ENCODE measurements at regions not wholly inside any gene's neighbourhood (a gene's known extent, or its start where the extent isn't known, plus 50 kb on each side); places are given as distances from the start of the nearest gene placed in this dataset.

DNA sequence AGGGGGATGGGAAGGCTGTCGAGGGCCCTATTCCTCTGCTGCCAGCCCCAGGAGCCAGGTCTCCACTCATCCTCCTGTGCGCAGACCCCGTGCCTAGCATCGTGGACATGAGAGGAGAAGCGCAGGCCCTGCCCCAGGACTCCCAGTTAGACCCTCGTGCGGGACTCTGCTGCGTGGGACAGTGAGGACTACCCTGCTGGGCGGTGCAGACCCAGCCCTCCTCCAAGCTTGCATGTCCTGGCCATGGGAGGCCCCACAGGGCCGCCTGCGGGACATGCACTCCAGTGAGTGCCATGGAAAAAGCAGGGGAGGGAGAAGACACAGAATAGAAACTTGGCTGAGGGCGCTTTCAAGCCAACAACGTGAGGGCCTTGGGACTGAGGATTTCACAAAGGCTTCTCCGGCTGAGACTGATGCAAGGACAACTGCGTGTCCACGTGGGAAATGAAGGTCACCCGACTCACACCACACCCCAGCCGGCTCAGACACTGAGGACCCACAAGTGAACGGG lies 62.6 kb upstream of the IQSEC1 start:
- TF ChIP-seq, protein P1, sequence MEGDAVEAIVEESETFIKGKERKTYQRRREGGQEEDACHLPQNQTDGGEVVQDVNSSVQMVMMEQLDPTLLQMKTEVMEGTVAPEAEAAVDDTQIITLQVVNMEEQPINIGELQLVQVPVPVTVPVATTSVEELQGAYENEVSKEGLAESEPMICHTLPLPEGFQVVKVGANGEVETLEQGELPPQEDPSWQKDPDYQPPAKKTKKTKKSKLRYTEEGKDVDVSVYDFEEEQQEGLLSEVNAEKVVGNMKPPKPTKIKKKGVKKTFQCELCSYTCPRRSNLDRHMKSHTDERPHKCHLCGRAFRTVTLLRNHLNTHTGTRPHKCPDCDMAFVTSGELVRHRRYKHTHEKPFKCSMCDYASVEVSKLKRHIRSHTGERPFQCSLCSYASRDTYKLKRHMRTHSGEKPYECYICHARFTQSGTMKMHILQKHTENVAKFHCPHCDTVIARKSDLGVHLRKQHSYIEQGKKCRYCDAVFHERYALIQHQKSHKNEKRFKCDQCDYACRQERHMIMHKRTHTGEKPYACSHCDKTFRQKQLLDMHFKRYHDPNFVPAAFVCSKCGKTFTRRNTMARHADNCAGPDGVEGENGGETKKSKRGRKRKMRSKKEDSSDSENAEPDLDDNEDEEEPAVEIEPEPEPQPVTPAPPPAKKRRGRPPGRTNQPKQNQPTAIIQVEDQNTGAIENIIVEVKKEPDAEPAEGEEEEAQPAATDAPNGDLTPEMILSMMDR (conservative IDR thresholded peaks at IDR 0.05) = no peak
- no peak for TF ChIP-seq EZH2 (IDR thresholded peaks at IDR 0.05; ENCODE audit: low read depth)
